ENCODE measurements at regions not wholly inside any gene's neighbourhood (a gene's known extent, or its start where the extent isn't known, plus 50 kb on each side); places are given as distances from the start of the nearest gene placed in this dataset.

DNA sequence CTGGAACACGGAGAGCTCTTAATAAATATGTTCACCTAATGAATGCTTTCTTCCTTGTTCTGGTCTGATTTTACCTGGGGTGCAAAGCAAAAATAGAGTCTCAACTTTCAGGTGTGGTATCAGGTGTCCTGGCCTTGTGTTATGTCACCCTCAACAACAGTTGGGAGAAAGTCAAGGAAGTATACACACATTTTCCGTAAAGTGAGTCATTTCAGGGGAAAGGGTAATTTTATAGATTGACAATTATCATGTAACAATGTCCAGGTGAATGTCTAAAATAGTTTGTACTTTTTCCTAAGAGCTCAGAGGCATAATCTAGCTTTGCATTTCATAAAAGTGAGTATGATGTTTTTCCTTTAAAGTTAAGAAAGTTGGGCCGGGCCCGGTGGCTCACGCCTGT, 287.4 kb downstream of the SKIDA1 start:
- no peak overlapping the region for H3K4me3 ChIP-seq
- H3K27ac ChIP-seq = no peak overlapping the region

DNA sequence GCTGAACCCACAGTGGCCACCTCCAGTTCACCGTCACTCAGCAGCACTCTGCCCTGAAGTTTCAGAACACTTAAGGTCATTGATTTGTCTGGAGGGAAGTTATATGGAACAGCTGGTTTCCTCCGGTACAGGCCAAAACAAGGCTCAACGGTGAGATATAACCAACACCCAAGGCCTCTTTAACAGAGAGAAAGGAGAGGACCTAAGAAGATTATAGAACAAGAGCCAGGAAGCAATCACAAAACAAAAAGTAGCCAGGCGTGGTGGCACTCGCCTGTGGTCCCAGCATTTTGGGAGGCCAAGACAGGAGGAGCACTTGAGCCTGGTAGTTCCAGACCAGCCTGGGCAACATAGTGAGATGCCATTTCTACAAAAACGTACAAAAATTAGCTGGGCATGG, 290.7 kb downstream of the SKIDA1 start:
- Histone ChIP-seq H3K27ac (no peak overlapping the region), H3K4me3 (no peak overlapping the region)

DNA sequence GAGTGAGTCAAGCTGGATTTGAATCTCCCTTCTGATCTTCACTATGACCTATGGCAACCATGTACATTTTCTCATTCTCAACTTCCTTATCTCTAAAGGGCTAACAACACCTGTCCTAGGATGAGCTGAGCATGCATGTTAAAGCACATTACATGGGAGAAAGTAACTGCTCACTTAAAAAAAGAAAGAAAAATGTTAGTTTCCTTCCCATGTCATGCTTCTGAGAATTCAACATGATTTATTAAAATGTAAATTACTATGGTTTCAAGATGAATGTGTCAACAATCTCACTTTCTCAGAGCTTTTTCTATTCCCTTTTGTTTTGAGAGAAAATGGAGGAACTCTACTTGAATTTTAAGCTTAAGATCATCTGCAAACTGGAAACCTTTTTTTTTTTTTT, 295.3 kb downstream of the SKIDA1 start:
- Histone ChIP-seq H3K27ac (no peak overlapping the region), H3K4me3 (no peak overlapping the region)

DNA sequence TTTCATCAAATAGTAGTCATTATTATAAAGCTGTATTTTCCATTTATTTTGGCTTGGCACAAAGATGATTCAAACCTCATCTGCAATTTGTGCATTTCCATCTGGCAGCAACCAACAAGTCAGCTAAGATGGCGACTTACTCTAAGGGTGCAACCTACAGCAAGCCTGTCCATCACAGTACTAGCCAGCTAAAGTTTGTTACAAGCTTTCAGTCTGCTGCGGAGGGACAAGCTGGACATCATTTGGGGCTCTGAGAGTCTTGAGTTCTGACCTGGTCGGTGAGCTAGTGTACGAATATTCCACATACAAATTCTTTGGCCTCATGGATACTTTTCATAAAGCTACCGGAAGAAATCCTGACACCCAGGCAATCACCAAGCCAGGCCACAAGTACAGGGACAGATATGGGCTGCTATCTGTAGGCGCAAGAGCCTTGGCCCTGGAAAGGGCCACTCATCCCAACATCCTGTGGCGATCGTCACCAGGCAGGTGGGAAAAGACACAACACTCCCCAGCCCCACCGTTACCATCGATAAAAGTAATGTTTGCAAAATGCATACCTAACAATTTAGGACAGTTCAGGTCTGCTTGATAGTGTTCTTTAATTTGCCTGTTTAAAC, 307.6 kb downstream of the SKIDA1 start:
- H3K4me3 ChIP-seq = no peak overlapping the region

DNA sequence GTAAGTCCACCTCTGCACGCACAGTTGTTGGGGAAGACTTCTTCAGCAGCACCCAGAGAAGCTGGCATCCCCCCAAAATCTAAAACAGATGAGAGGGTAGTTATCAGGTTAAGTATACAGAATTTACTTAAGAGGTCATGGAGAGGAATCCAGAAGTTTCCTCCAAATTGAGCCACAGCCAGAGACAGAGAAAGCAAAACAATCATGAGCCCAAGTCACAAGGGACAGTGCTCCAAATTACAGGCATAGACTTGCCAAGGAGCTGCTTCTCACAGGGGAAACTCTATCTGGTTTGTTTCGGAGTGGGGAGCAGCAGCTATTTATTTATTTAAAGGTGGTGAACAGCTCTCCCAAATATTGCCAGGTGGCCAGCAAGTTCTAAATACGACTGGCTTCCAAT, 308.4 kb downstream of the SKIDA1 start:
- Histone ChIP-seq H3K27ac (no peak overlapping the region), H3K4me3 (no peak overlapping the region)

More for the DNA sequence above, 307.6 kb downstream of the SKIDA1 start:
- H3K27ac ChIP-seq = no peak overlapping the region

DNA sequence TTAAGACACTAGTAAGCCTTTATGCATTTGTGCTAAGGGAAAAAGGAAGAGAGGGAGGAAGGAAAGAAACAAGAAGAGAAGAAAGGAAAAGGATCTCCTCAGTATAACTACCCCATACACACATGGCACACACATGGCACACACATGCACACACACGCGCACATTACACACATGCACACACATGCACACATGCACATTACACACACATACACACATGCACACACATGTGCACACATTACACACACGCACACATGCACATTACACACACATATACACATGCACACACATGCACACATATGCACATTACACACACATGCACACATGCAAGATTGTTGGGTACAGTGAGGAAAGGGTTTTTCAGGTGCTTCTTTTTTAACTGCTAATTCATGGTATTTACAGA, 311.2 kb downstream of the SKIDA1 start:
- H3K27ac ChIP-seq = no peak overlapping the region
- H3K4me3 ChIP-seq = no peak overlapping the region

DNA sequence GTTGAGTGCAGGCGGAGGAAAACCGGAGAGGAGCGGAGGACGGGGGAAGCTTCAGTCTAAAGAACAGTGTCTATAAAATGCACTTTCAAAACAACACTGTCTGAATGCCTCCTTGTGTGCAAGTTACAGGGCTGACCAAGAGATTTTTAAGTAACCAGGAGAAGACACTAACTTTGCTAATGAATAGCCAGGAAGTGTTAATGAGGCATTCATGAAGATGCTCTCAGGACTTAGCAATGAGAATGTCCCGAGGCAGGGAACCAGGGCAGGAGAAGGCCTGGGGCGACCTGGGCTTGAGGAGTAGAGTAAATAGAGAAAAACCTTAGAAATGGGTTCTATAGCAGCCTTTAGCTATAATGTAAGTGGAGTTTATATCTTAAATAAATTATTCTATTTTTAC, 312.1 kb downstream of the SKIDA1 start:
- Histone ChIP-seq H3K4me3 (no peak overlapping the region), H3K27ac (no peak overlapping the region)

DNA sequence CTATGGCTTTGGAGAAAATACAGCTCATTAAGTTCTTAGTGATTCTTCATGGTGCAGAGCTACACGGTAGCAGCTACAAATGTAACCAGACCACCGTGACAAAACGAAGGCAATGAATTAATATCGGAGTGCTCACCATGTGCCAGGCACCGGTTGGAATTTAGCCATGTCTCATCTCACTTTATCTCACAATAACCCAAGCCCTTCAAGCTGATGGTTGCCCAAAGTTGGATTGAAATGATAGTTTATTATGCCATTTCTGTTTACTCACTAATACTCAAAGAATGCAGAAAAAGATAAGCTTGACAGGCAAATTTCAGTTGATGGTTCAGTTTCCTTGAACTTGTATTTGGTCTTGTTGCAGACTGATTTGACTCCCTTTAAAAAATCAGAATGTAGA, 312.6 kb downstream of the SKIDA1 start:
- H3K4me3 ChIP-seq = no peak overlapping the region
- no peak overlapping the region for H3K27ac ChIP-seq

DNA sequence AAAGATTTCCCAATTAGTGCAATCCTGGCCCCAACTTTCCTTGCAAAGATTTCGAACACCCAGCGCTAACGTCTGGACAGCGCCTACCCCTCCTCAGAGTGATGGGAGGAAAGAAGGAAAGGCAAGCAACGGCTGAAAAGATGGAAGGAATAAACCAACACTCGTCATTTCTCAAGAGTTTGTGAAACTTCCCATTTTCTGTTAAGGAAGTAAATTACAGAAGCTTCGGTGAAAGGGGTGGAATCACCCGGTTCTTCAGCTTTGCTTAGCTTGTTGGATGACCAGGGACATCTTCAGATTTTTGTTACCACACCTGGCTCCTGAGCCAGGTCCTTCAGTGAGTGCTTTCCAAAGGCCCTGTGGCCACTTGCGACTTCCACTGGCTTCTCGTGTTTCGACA, 313.1 kb downstream of the SKIDA1 start:
- Histone ChIP-seq H3K27ac (no peak overlapping the region), H3K4me3 (no peak overlapping the region)

DNA sequence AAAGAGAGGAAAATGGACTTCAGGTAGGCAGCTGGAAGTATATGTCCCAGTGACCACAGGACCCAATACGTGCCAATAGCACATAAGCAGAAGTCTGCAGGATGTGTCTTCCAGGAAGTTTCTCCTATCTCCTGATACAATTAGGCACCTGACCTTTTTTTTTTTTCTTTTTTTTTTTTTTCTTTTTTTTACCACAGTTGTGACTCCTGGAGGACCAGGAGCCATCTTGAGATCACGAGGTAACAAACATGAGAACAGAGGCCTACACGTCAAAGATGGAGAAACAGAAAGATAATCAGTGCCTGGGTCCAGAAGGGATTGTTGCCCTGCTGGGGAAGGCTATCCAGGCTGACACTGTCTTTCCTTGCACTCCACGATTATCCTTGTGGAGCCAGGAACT, 312.4 kb upstream of the NEBL start:
- no peak overlapping the region for H3K4me3 ChIP-seq
- no peak overlapping the region for H3K27ac ChIP-seq

DNA sequence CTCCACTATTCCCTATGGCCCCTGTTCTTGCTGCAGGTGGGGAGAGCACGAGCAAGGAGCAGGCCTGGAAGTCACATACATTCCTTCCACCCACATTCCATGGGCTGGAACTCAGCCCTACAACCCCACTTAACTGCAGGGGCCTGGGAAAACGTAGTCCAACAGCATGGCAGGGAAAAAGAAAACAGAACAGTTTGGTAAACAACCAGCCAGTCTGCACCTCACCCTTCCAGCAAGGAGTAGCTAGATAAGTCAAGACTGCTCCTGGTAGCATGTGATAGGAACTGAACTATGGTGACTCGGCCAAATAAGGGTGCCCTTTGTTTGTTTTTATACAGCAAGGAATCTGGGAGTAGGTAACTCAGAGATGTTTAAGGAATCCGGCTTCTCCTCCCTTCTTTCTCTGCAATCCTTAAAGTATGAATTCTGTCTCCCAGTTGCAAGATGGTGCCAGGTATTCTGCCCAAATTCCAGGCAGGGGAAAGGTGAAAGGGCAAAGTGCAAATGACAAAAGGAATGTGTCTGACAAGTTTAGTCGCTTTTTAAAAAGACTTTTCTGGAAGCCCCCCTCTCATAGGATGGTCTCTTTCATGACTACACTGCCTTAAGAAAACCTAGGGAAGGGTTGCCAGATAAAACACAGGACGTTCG, 311.7 kb upstream of the NEBL start:
- Histone ChIP-seq H3K27ac (no peak overlapping the region), H3K4me3 (no peak overlapping the region)

DNA sequence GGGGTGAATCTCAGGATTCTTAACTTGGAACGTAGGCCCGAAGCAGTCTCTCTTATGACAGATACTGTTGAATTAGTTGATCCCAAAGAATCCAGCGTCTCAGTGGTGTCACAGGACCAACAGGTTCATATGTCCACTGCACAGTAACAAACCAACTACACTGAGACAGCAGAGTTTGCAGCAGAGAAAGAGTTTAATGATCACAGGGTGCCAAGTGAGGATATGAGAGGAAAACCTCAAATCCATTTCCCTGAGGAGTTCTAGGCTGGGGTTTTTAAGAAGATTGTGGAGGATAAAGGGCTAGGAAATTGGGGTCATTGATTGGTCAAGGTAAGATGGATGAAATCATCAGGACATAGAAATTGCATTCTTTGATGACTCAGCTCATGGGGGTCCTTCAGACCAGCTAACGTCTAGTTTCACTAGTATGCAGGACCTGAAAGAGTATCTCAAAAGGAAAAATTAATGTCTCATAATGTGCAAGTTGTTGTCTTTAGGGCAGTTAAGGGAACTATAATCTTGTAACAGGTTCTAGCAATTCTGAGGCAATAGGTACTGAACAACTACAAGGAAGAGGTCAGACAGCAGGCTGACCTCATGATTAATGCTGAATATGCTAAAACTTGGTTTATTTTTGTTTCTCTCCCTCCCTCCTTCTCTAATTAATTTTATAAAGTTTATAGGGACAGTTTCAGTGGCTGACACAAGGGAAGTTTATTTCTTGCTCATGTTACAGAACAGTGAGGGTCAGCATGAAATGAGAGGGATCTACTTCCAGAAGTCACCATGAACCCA, 310.9 kb upstream of the NEBL start:
- Histone ChIP-seq H3K27ac (no peak overlapping the region), H3K4me3 (no peak overlapping the region)

DNA sequence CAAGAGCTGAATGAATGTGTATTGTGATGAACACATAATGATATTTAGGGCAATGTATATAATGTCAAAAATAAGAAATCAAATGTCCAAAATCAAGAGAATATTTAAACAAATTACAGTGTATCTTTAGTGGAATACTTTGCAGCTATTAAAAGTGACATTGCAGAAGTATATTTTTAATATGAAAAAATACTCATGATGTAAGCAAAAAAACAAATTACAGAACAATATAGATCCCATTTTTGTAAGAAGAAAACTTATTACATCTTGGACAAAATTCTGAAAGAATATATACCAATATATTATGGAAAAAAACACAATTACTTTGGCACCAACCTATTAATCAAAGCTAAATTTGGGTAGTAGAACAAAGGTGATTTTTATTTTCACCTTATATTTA, 308.2 kb upstream of the NEBL start:
- no peak overlapping the region for H3K27ac ChIP-seq
- no peak overlapping the region for H3K4me3 ChIP-seq

DNA sequence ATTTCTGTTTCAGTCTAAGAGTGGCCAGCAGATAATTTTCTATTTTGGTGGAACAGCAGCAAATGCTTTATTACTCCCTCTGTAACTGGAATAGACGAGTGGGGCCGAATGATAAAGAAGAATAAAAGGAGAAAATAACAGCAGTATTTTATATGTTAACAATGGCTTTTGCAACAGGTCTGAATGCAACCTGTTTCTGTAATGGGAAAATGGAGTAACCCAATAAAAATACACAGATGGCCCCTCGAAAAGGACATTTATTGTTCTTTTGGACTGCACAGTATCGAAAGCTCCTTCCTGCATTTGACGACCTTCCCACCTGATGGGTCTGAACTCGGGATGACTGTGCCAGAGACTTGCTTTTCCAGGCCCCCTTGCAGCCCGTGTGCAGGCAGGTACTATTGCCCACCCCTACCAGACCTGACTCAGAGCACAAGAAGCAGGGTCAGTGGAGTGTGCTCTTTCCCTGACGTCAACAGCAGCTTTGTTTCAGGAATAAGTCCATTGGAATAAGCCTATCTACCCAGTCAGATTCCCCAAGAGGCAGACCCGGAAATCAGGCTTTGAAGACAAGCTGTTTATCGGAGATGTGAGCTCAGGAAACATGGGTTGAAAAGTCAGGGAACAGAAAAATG, 306.5 kb upstream of the NEBL start:
- no peak overlapping the region for H3K27ac ChIP-seq
- H3K4me3 ChIP-seq = no peak overlapping the region

DNA sequence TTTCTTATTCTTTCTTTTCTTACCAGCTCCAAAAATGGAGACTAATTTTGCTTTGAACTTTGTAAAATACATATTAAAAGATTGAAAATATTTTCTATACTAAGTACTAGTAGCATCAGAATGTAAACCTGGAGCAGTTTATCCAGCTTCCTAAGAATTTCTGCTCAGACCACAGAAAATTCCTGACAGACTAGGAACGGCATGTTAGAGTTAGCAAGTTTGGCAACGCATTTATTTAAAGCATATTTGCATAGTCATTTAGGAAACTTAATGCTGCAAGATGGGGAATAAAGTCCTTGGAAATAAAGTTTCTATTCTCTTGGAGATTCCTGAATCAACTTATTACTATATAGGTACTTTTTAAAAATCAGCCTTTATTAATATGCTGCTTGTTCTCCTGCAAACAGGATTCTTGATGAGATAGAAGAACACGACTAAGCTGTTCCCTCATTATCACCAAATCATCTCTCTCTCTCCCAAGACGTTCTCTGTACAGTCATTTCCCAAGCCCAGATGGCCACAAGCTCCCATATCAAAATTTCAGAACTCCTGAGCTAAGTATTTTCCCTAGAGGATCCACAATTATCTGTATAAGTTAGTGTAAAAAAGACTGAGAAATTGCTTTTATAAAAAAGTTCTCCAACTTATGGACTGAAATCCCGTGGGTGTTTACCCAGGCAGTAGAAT, 305.8 kb upstream of the NEBL start:
- H3K27ac ChIP-seq = no peak overlapping the region
- no peak overlapping the region for H3K4me3 ChIP-seq

DNA sequence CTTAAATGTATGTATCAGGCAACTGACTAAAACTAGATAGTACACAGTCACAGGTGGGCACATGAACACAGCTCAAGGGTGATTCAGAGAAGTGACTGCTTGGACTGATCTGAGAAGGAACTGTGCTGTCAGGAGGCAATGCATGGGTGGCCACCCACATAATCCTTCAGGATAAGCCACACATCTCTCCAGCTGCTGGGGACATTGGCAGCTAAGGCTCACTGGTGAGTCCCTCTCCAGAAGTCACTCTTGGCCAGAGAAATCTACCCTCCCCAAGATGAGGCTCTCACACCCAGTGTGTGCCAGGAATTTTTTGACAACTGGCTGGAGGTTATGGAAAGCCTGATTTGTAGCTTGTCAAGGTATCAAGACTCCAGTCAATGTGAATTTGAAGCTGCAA, 302.4 kb upstream of the NEBL start:
- no peak overlapping the region for H3K27ac ChIP-seq

DNA sequence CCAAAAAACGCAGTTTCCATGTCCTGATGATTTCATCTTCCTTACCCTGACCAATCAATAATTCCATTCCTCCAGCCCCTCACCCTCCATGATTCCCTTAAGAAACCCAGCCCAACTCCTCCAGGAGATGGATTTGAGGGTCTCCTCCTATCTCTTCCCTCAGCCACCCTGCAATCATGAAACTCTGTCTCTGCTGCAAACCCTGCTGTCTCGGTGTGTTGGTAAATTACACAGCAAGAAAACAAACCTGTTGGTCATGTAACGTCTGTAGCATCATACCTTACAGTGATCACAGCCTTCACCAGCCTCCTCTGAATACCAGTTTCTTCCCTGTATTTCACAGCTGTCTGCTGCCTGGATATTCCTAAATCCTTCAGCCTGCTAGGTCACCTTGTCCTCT, 300.7 kb upstream of the NEBL start:
- no peak overlapping the region for H3K27ac ChIP-seq
- no peak overlapping the region for H3K4me3 ChIP-seq

More for the DNA sequence above, 302.4 kb upstream of the NEBL start:
- no peak overlapping the region for H3K4me3 ChIP-seq

DNA sequence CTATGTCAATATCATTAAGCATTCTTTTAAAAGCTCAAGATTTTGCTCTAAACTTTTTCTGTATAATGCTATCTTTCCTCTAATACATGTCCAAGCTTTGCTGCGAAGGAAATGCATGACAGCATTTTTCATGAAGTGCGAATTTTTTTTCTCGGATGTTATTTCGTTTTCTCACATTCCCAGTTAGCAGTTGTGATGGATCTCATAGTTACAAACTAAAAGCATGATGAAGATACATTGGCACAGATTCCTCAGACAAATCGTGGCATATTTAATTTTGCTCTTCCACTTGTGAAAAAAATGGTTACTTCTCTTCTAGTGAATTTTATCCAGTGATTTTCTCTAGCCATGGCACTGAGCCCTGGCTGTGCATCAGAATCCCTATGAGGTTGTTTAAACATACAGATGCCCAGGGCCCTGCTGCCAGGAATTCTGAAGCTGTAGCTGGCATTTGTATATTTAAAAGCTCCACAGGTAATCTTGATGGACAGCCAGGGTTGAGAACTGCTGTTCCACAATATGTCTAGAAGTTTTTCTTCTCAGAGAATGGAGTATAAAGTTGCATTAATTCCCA, 299.8 kb upstream of the NEBL start:
- Histone ChIP-seq H3K27ac (no peak overlapping the region), H3K4me3 (no peak overlapping the region)

DNA sequence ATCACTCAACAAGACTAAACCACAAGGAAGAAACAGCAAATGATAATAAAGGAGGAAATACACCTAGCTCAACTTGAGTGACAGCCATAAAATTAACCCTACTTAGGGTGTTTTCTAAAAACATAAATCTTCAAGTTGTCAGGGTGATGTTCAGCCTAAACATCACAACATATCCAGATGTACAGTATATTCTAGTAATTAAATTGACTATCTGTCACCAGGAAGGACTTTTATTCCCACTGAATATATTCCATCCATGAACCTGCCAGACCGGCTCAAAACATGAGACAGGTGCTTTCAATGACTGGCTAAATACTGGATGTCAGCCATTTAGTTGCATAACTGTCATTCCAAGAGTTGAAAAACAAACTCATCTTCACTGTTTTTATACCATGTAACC, 298.1 kb upstream of the NEBL start:
- H3K27ac ChIP-seq = peak overlapping the region in 2 of 21 experiments; percentile 50 to 57

DNA sequence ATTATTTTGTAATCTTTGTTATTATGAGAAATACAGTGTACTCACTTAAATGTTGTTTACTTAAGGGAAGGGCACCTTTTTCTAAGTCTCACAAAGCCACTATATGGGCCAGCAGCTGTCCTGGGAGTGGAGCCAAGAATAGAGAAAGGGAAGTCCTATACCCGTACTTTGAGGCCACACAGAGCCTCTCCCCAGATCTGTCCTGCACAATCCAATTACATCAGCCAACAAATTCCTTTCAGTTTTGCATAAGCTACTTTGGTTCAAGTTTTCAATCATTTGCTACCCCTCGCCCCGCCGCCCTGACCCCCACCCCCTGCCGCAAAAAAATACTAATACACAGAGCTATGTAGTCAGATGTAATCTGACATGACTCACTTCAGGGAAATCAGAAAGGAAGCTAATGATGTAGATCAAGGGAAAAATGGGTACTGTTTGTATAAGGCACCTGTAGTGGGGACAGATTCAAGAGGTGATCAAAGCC, 297.4 kb upstream of the NEBL start:
- no peak overlapping the region for H3K4me3 ChIP-seq
- H3K27ac ChIP-seq = peak overlapping the region in 2 of 21 experiments; percentile 50 to 57

More for the DNA sequence above, 298.1 kb upstream of the NEBL start:
- H3K4me3 ChIP-seq = no peak overlapping the region

Data from skin epidermis (tissue), 12 donors.